ENCODE measurements at regions not wholly inside any gene's neighbourhood (a gene's known extent, or its start where the extent isn't known, plus 50 kb on each side); places are given as distances from the start of the nearest gene placed in this dataset.

GRCh38 chr2:155961641-155962040 is 370.9 kb downstream of the NR4A2 start:
- Histone ChIP-seq H3K4ac (ENCODE audit: low read depth, low read length) (no peak overlapping the region), H2BK20ac (ENCODE audit: low read depth, low read length) (no peak overlapping the region), H3K56ac (ENCODE audit: extremely low read depth, insufficient read depth, low read length) (no peak overlapping the region), H2BK15ac (ENCODE audit: low read depth, low read length) (no peak overlapping the region), H4K8ac (ENCODE audit: low read depth in 2 of 2, low read length in 2 of 2) (no peak overlapping the region), H3K23ac (ENCODE audit: low read depth, low read length) (no peak overlapping the region), H3K4me2 (ENCODE audit: low read depth, low read length) (no peak overlapping the region), H2AK5ac (ENCODE audit: low read depth, low read length) (no peak overlapping the region), H3K4me1 (ENCODE audit: control insufficient read depth, insufficient read depth, low read length) (no peaks in the 10 kb centered on the region), H3K9me3 (ENCODE audit: control insufficient read depth, insufficient read depth, low read length) (peaks cover 3% of the 10 kb centered on the region; the same call in 1 of the 2 replicates), H3K27me3 (ENCODE audit: control insufficient read depth, insufficient read depth, low read length) (no peaks in the 10 kb centered on the region), H3K14ac (replicated peaks; ENCODE audit: low read depth, low read length) (no peak overlapping the region), H3K18ac (ENCODE audit: low read depth, low read length) (no peak overlapping the region), H3K9me1 (ENCODE audit: insufficient read depth, low read length) (no peaks in the 10 kb centered on the region), H3K36me3 (ENCODE audit: control insufficient read depth, insufficient read depth, low read length) (no peaks in the 10 kb centered on the region), H2BK120ac (ENCODE audit: low read depth, low read length) (no peak overlapping the region), H2AFZ (replicated peaks; ENCODE audit: low read length, poor library complexity) (no peak overlapping the region), H4K91ac (ENCODE audit: insufficient read depth, low read depth, low read length) (no peak overlapping the region), H3K4me3 (ENCODE audit: insufficient read depth, low read depth, low read length) (no peak overlapping the region), H3K9ac (ENCODE audit: low read depth, low read length) (no peak overlapping the region), H2BK5ac (ENCODE audit: low read depth, low read length, poor library complexity, severe bottlenecking) (no peak overlapping the region), H3K27ac (ENCODE audit: insufficient read depth, low read length) (no peak overlapping the region), H4K20me1 (ENCODE audit: insufficient read depth, low read length) (no peaks in the 10 kb centered on the region), H2AK9ac (replicated peaks; ENCODE audit: low read depth, low read length, poor library complexity) (no peak overlapping the region), H3K79me1 (ENCODE audit: low read depth in 1 of 2, low read length in 2 of 2) (no peaks in the 10 kb centered on the region), H4K5ac (ENCODE audit: low read depth, low read length) (no peak overlapping the region)
- in situ Hi-C loops (cut with MboI; ENCODE audit: low sequenced_read_pairs): no loop called here
- TF ChIP-seq CEBPB (IDR thresholded peaks at IDR 0.05; ENCODE audit: low read depth, low read length): no peak
- no peak for TF ChIP-seq MAZ (IDR thresholded peaks at IDR 0.05; ENCODE audit: borderline replicate concordance, low read depth, low read length)
- no peak for TF ChIP-seq RCOR1 (IDR thresholded peaks at IDR 0.05; ENCODE audit: insufficient replicate concordance, low read length)
- TF ChIP-seq ELK1 (IDR thresholded peaks at IDR 0.05; ENCODE audit: borderline replicate concordance, low read depth, low read length): no peak
- no peak for TF ChIP-seq SMC3 (IDR thresholded peaks at IDR 0.05; ENCODE audit: low read depth, low read length)
- TF ChIP-seq CHD1 (IDR thresholded peaks at IDR 0.05; ENCODE audit: low read depth, low read length): no peak
- TF ChIP-seq CTCF (conservative IDR thresholded peaks at IDR 0.05; ENCODE audit: low read depth, low read length): no peak
- no peak for TF ChIP-seq FOS (IDR thresholded peaks at IDR 0.05; ENCODE audit: low read depth, low read length)
- no peak for TF ChIP-seq MAFK (IDR thresholded peaks at IDR 0.05; ENCODE audit: low read depth, low read length)
- TF ChIP-seq RFX5 (IDR thresholded peaks at IDR 0.05; ENCODE audit: low read depth, low read length): no peak
- no peak for TF ChIP-seq MXI1 (IDR thresholded peaks at IDR 0.05; ENCODE audit: borderline replicate concordance, low read depth, low read length)
- TF ChIP-seq POLR2A (IDR thresholded peaks at IDR 0.05; ENCODE audit: low read depth, low read length): no peak
- TF ChIP-seq BHLHE40 (IDR thresholded peaks at IDR 0.05; ENCODE audit: low read depth, low read length): no peak
- TF ChIP-seq USF2 (IDR thresholded peaks at IDR 0.05; ENCODE audit: low read depth, low read length): no peak
- no peak for TF ChIP-seq RAD21 (IDR thresholded peaks at IDR 0.05; ENCODE audit: low read length)
- no peak for TF ChIP-seq NFE2L2 (IDR thresholded peaks at IDR 0.05; ENCODE audit: low read depth, low read length)
- ATAC-seq (ENCODE audit: low read depth) (no peak), DNase-seq (no peak)
- BruUV-seq (replicated peaks): no TSS peak
- ChIA-PET CTCF (no interaction called here), POLR2A (ENCODE audit: unreplicated experiment) (no interaction called here)
- dilution Hi-C loops (cut with HindIII; ENCODE audit: low sequenced_read_pairs, unreplicated experiment): no loop called here
- WGBS, 2 experiments (ENCODE audit: extremely low coverage in 2 of 2, insufficient read length in 1 of 2): no CpG with 5 or more reads among the region's 4 CpGs
- intact Hi-C loops (cut with micrococcal nuclease): no loop called here

All from IMR-90 (cell line).